DOHH2 (cell line): ENCODE measurements at regions not wholly inside any gene's neighbourhood (a gene's known extent, or its start where the extent isn't known, plus 50 kb on each side); places are given as distances from the start of the nearest gene placed in this dataset.
"Not testable (repeated sequence)": the region's sequence is repeated elsewhere in the genome, so short reads cannot be mapped to it uniquely, and the experiment has no call there.

Experiments used
- H3F3A ChIP-seq: fragments of 200-600 bp; sonication (generic), shearing (Covaris generic); 2 replicates; pipeline ENCODE4 v1.6.0; 2016; ENCODE audit warnings: antibody characterized with exemption, mild to moderate bottlenecking; ENCODE audit not compliant: control insufficient read depth, insufficient read depth
- H3K27ac ChIP-seq: fragments of 200-600 bp; sonication (generic); 2 replicates; pipeline ENCODE4 v1.5.1; 2014; ENCODE audit warnings: low read depth, mild to moderate bottlenecking, low read length, moderate library complexity
- H3K27me3 ChIP-seq: fragments of 200-600 bp; sonication (generic); 2 replicates; pipeline ENCODE4 v1.6.1; 2014; ENCODE audit warnings: mild to moderate bottlenecking, low read length, mixed read lengths; ENCODE audit not compliant: control insufficient read depth
- H3K36me3 ChIP-seq: fragments of 200-600 bp; sonication (generic); 2 replicates; pipeline ENCODE4 v1.6.1; 2014; ENCODE audit warnings: mild to moderate bottlenecking, low read length, moderate library complexity, mixed read lengths; ENCODE audit not compliant: control insufficient read depth
- H3K4me1 ChIP-seq: fragments of 200-600 bp; sonication (generic); 2 replicates; pipeline ENCODE4 v1.6.1; 2014; ENCODE audit warnings: mild to moderate bottlenecking, low read length, mixed read lengths; ENCODE audit not compliant: control insufficient read depth
- H3K4me2 ChIP-seq: fragments of 200-600 bp; sonication (generic); 2 replicates; pipeline ENCODE4 v1.6.0; 2014; ENCODE audit warnings: mild to moderate bottlenecking, low read length, moderate library complexity
- H3K4me3 ChIP-seq: fragments of 200-600 bp; sonication (generic); 2 replicates; pipeline ENCODE4 v1.5.1; 2014; ENCODE audit warnings: mild to moderate bottlenecking, low read length, mixed read lengths
- H3K79me2 ChIP-seq: fragments of 200-600 bp; sonication (generic); 2 replicates; pipeline ENCODE4 v1.6.1; 2014; ENCODE audit warnings: mild to moderate bottlenecking, low read length, mixed read lengths; ENCODE audit not compliant: control insufficient read depth
- H3K9me2 ChIP-seq: fragments of 200-600 bp; sonication (generic); replicated peaks from 2 replicates; pipeline ENCODE4 v1.6.1; 2014; ENCODE audit warnings: mild to moderate bottlenecking, low read length, mixed read lengths; ENCODE audit not compliant: control insufficient read depth
- H3K9me3 ChIP-seq: fragments of 200-600 bp; sonication (generic); 2 replicates; pipeline ENCODE4 v1.6.1; 2014; ENCODE audit warnings: antibody characterized with exemption, low read length, mixed read lengths; ENCODE audit not compliant: control insufficient read depth, insufficient read depth
- H4K20me1 ChIP-seq: fragments of 200-600 bp; sonication (generic); 2 replicates; pipeline ENCODE4 v1.6.0; 2014; ENCODE audit warnings: low read depth, mild to moderate bottlenecking, antibody characterized with exemption, low read length, moderate library complexity; ENCODE audit not compliant: control insufficient read depth, insufficient read depth
- EZH2phosphoT487 ChIP-seq: fragments of 200-600 bp; sonication (generic); IDR thresholded peaks from 2 replicates; pipeline ENCODE4 v1.6.1; 2017; ENCODE audit warnings: borderline replicate concordance, mild to moderate bottlenecking, antibody characterized with exemption, low read length, moderate library complexity, mixed read lengths
- TF ChIP-seq, protein P1 (sequence below): fragments of 200-600 bp; sonication (generic); IDR thresholded peaks from one replicate; pipeline ENCODE4 v1.5.1; 2014; ENCODE audit warnings: antibody characterized with exemption, mild to moderate bottlenecking, low read depth, low read length; ENCODE audit not compliant: poor library complexity, severe bottlenecking

DNA sequence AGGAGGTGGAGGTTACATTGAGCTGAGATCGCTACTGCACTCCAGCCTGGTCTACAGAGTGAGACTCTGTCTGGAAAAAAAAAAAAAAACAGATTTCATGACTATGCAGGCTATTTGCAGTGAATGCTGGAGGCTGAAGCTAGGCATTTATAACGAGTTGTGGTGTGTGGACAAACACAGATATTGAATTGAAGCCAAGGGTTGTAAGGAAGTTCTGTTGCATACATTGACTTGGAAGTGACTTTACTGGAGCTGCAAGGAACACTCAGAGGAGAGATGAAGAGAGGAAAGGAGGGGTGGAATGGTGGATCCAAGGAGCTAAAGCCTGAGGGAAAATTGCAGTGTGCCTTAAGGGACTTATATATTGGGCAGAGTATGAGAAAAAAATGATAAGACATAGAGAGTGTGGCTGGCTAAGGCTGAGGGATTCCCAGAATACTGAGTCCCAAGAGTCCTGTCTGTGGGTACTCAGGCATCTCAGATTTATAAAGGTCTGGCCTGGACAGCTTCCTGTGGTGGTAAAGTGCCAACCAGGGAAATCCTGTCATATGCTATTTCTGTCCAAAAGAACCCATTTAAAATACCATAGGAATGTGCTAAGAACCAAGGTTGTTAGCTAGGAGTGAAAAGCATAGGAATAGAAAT is 87.8 kb upstream of the GUCY1A1 start:
- Histone ChIP-seq H3K79me2 (no peaks in the 10 kb centered on the region), H3F3A (no peaks in the 10 kb centered on the region), H3K4me3 (no peak overlapping the region), H3K4me1 (no peaks in the 10 kb centered on the region), H3K27me3 (no peaks in the 10 kb centered on the region), H3K4me2 (no peak overlapping the region), H3K9me3 (no peaks in the 10 kb centered on the region), H3K36me3 (no peaks in the 10 kb centered on the region), H3K27ac (no peak overlapping the region), H3K9me2 (no peaks in the 10 kb centered on the region), H4K20me1 (no peaks in the 10 kb centered on the region)
- TF ChIP-seq, protein P1, sequence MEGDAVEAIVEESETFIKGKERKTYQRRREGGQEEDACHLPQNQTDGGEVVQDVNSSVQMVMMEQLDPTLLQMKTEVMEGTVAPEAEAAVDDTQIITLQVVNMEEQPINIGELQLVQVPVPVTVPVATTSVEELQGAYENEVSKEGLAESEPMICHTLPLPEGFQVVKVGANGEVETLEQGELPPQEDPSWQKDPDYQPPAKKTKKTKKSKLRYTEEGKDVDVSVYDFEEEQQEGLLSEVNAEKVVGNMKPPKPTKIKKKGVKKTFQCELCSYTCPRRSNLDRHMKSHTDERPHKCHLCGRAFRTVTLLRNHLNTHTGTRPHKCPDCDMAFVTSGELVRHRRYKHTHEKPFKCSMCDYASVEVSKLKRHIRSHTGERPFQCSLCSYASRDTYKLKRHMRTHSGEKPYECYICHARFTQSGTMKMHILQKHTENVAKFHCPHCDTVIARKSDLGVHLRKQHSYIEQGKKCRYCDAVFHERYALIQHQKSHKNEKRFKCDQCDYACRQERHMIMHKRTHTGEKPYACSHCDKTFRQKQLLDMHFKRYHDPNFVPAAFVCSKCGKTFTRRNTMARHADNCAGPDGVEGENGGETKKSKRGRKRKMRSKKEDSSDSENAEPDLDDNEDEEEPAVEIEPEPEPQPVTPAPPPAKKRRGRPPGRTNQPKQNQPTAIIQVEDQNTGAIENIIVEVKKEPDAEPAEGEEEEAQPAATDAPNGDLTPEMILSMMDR = no peak
- TF ChIP-seq EZH2phosphoT487 = no peak

DNA sequence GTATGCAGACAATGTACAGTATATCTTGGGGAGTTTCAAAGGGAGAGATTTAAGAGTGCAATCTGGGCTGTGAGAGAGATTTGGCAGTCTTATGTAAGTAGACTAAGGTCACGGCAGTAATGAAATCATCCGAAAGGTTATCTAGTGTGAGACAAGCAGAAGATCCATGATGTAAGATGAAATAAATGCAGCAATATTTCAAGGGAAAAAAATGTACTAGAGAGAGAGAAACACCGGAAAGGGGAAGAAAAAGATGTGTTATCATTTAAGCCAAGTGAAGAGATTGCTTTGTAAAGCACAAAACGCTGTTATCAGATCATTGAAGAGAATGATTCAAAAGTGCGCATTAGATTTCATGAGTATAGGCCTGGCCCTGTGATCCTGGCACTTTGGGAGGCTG is 88.4 kb upstream of the GUCY1A1 start:
- H4K20me1 ChIP-seq = no peaks in the 10 kb centered on the region
- no peak overlapping the region for H3K4me2 ChIP-seq
- no peaks in the 10 kb centered on the region for H3K4me1 ChIP-seq
- TF ChIP-seq, protein P1 = no peak
- TF ChIP-seq EZH2phosphoT487 = no peak
- no peaks in the 10 kb centered on the region for H3K79me2 ChIP-seq
- H3K4me3 ChIP-seq = no peak overlapping the region
- H3K27ac ChIP-seq = no peak overlapping the region
- no peaks in the 10 kb centered on the region for H3K27me3 ChIP-seq
- H3K36me3 ChIP-seq = no peaks in the 10 kb centered on the region
- H3K9me2 ChIP-seq = no peaks in the 10 kb centered on the region
- H3K9me3 ChIP-seq = no peaks in the 10 kb centered on the region
- H3F3A ChIP-seq = no peaks in the 10 kb centered on the region

DNA sequence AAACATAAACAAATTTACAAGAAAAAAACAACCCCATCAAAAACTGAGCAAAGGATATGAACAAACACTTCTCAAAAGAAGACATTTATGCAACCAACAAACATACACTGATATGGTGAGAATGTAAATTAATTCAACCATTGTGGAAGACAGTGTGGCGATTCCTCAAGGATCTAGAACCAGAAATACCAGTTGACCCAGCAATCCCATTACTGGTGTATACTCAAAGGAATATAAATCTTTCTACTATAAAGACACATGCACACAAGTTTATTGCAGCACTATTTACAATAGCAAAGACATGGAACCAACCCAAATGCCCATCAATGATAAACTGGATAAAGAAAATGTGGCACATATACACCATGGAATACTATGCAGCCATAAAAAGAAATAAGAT is 92.3 kb upstream of the GUCY1A1 start:
- not testable (repeated sequence) for H3K27me3 ChIP-seq, H3F3A ChIP-seq, H3K9me3 ChIP-seq, H3K4me2 ChIP-seq, H3K4me1 ChIP-seq, H4K20me1 ChIP-seq, H3K36me3 ChIP-seq, H3K9me2 ChIP-seq, H3K4me3 ChIP-seq, H3K79me2 ChIP-seq, H3K27ac ChIP-seq

DNA sequence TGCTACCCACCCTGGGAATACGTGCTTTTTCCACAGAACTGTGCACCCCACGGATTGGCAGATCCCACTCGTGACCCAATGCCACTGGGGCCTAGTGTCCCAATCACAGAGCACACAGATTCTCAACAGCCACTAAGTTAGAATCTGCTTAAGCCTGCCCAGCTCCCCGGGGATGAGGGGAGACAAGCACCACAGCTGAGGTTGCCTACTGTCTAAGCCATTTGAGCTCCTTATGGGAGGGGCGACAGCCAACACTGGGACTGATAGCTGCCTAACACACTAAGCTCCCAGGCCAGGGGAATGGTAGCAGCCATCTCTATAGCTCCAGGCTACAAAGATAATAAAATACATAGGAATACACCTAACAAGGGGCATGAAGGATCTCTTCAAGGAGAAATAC is 93.5 kb upstream of the GUCY1A1 start:
- TF ChIP-seq EZH2phosphoT487 = no peak
- TF ChIP-seq, protein P1 = no peak

More for the DNA sequence above, 93.5 kb upstream of the GUCY1A1 start:
- no peaks in the 10 kb centered on the region for H3F3A ChIP-seq
- no peak overlapping the region for H3K4me3 ChIP-seq
- no peaks in the 10 kb centered on the region for H3K79me2 ChIP-seq
- no peaks in the 10 kb centered on the region for H4K20me1 ChIP-seq
- no peaks in the 10 kb centered on the region for H3K4me1 ChIP-seq
- H3K27me3 ChIP-seq = no peaks in the 10 kb centered on the region
- no peaks in the 10 kb centered on the region for H3K9me2 ChIP-seq
- H3K9me3 ChIP-seq = no peaks in the 10 kb centered on the region
- H3K36me3 ChIP-seq = no peaks in the 10 kb centered on the region
- H3K4me2 ChIP-seq = no peak overlapping the region
- H3K27ac ChIP-seq = no peak overlapping the region
